Peyer's patch (tissue), 4 donors: ENCODE measurements at regions not wholly inside any gene's neighbourhood (a gene's known extent, or its start where the extent isn't known, plus 50 kb on each side); places are given as distances from the start of the nearest gene placed in this dataset.

ENCODE experiments used
- DNase-seq, 3 donors: peaks; one replicate each; pipeline ENCODE4 v3.0.0-alpha.2; 2017 to 2019
- H3K27ac ChIP-seq, 4 donors: fragments of 200-600 bp; sonication (generic); one replicate each; pipeline ENCODE4 v1.5.1; 2016 to 2019
- H3K27me3 ChIP-seq, 2 donors: fragments of 200-600 bp; sonication (generic); one replicate each; pipeline ENCODE4 v1.5.1; 2019
- H3K36me3 ChIP-seq, 3 donors: fragments of 200-600 bp; sonication (generic); one replicate each; pipeline ENCODE4 v1.5.1; 2016 to 2019
- H3K4me1 ChIP-seq, 4 donors: fragments of 200-600 bp; sonication (generic); one replicate each; pipeline ENCODE4 v1.5.1; 2016 to 2019
- H3K4me3 ChIP-seq, 4 donors: fragments of 200-600 bp; sonication (generic); 1 replicate in 3 of 4; 2 replicates in 1 of 4; pipeline ENCODE4 v1.5.1; 2016 to 2019; ENCODE audit warnings: mild to moderate bottlenecking in 1 of 4
- H3K9me3 ChIP-seq, 4 donors: fragments of 200-600 bp; sonication (generic); one replicate each; pipeline ENCODE4 v1.5.1; 2016 to 2019; ENCODE audit warnings: mild to moderate bottlenecking in 1 of 4
- CTCF ChIP-seq, 6 experiments: fragments of 450-650 bp in 4 of 6; fragments of 200-600 bp in 2 of 6; sonication (generic) in 1 of 6; IDR thresholded peaks; one replicate each; pipeline ENCODE4 v1.5.1; 2017 to 2019; ENCODE audit warnings: antibody characterized with exemption in 6 of 6, mild to moderate bottlenecking in 3 of 6, moderate library complexity in 1 of 6
- POLR2A ChIP-seq, 2 donors: fragments of 450-650 bp; IDR thresholded peaks; one replicate each; pipeline ENCODE4 v1.5.1; 2017; ENCODE audit warnings: antibody characterized with exemption in 2 of 2, mild to moderate bottlenecking in 2 of 2, moderate library complexity in 2 of 2

DNA sequence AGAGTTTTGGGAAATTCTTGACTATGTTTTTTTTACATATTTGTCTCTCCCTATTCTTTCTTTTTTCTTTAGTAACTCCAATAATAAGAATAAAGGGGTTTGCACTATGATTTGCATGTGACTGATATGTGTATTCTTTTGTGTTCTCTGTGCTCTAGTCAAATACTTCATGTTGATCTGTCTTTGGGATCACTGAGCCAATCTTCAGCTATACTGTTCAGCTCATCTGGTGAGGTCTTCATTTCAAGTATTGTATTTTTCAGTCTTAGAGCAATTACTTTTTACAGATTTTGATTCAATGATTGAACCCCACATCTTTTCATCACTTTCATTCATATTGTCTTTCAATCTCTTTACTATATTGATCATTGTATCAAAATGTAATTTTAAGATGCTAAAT is 58.1 kb upstream of the TAF11L2 start:
- TF ChIP-seq CTCF (IDR thresholded peaks at IDR 0.05) (no peak), POLR2A (IDR thresholded peaks at IDR 0.05) (no peak)
- no peak for DNase-seq
- H3K4me3 ChIP-seq = no peak overlapping the region

DNA sequence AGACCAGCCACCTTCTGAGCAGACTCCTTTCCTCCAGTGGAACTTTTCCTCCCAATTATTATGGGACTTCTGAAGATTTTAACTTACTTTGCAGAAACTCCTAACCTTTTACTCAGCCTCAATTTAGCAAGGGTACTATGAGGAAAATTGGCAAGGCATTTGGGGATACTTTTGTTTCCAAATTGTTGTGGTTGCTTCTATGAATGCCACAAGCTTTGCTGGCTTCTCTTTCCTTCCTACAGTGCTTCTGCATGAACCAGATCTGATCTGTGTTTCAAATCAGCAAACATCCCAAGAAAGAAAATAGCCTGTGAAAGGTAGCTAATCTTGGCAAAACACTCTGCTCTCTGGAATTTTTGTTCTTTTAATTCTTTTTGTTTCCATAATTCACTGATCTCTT is 57.3 kb upstream of the TAF11L2 start:
- H3K27ac ChIP-seq = no peak overlapping the region
- H3K4me1 ChIP-seq = peaks cover 0 to 6% (median 2%) of the 10 kb centered on the region in 4 donors
- no peaks in the 10 kb centered on the region for H3K9me3 ChIP-seq
- H3K27me3 ChIP-seq = no peaks in the 10 kb centered on the region
- H3K36me3 ChIP-seq = no peaks in the 10 kb centered on the region
- TF ChIP-seq CTCF (IDR thresholded peaks at IDR 0.05) = no peak
- TF ChIP-seq POLR2A (IDR thresholded peaks at IDR 0.05) = no peak
- no peak overlapping the region for H3K4me3 ChIP-seq
- no peak for DNase-seq

More for the DNA sequence above, 58.1 kb upstream of the TAF11L2 start:
- Histone ChIP-seq H3K9me3 (no peaks in the 10 kb centered on the region), H3K27ac (no peak overlapping the region), H3K4me1 (peaks cover 0 to 8% (median 2%) of the 10 kb centered on the region in 4 donors), H3K36me3 (no peaks in the 10 kb centered on the region), H3K27me3 (no peaks in the 10 kb centered on the region)

DNA sequence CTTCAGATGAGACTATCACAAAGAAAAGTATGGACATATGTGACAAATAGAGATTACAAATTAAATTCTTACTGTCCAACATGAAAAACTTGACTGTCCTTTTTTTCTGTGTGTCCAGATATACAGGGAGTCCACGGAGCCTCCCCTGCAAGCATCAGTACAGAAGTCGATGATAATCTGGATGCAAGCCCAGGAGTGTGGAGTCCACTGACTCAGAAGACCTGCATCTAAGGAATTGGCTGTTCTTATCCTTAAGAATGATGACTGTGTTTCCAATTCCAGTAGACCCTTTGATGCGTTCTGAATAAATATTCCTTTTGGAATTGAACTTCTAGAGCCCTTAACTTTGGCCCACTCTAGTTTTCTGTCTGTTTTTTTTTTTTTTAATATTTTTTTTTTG is 56.7 kb upstream of the TAF11L2 start:
- H3K4me3 ChIP-seq = no peak overlapping the region
- H3K4me1 ChIP-seq = peaks cover 0 to 5% (median 0%) of the 10 kb centered on the region in 4 donors
- no peak overlapping the region for H3K27ac ChIP-seq
- TF ChIP-seq POLR2A (IDR thresholded peaks at IDR 0.05) = no peak
- no peak for TF ChIP-seq CTCF (IDR thresholded peaks at IDR 0.05)
- DNase-seq = no peak
- H3K27me3 ChIP-seq = no peaks in the 10 kb centered on the region
- no peaks in the 10 kb centered on the region for H3K36me3 ChIP-seq
- H3K9me3 ChIP-seq = no peaks in the 10 kb centered on the region

DNA sequence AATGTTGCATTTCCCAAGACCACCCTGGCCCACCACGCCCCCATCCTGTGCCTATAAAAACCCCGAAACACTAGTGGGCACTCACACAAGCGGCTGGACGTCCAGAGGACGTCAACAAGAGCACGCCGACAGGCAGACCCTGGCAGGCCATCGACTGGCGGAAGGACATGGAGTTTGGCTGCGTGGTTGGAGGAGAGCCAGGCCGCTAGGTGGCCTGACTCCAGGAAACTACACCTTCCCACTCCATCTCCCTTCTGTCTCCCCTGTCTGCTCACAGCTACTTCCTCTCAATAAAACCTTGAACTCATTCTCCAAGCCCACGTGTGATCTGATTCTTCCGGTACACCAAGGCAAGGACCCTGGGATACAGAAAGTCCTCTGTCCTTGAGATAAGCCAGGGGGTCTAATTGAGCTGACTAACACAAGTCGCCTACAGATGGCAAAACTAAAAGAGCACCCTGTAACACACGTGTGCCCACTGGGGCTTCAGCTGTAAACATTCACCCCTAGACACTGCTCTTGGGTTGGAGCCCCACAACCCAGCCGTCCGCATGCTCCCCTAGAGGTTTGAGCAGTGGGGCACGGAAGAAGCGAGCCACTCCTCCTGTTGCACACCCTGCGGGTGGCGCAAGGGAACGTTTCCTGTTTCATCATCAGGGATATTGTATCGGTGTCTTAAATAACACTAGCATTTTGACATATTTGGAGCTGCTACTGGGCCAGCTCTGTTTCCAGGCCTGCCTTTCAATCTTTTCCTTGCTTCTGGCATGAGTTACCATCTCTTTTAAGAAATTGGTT is 54.5 kb upstream of the TAF11L2 start:
- Histone ChIP-seq H3K4me1 (no peaks in the 10 kb centered on the region), H3K27ac (no peak overlapping the region), H3K36me3 (no peaks in the 10 kb centered on the region), H3K9me3 (no peaks in the 10 kb centered on the region), H3K4me3 (no peak overlapping the region), H3K27me3 (no peaks in the 10 kb centered on the region)
- no peak for DNase-seq
- TF ChIP-seq CTCF (IDR thresholded peaks at IDR 0.05) (no peak), POLR2A (IDR thresholded peaks at IDR 0.05) (no peak)

DNA sequence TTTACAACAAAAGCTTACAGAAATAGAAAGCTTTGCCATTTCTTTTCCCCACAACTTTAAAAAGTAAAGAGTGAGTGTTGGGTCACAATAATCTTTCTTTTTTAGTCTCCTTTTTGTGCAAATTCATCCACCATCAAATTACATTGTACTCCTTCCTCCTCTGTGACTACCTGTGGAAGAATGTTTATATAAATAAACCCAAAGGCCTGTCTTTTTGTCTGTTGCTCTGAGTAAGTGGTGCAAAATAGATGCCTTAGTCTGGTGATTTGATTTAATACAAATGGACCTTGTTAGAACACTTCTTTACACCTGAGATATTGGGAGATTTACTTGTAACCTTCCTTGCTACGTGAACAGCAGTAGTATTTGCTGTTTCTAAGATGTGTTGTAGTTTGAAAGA is 53.5 kb upstream of the TAF11L2 start:
- DNase-seq = no peak
- H3K4me3 ChIP-seq = no peak overlapping the region
- H3K36me3 ChIP-seq = no peaks in the 10 kb centered on the region
- H3K9me3 ChIP-seq = no peaks in the 10 kb centered on the region
- H3K27me3 ChIP-seq = no peaks in the 10 kb centered on the region
- no peak overlapping the region for H3K27ac ChIP-seq
- TF ChIP-seq CTCF (IDR thresholded peaks at IDR 0.05) = no peak
- TF ChIP-seq POLR2A (IDR thresholded peaks at IDR 0.05) = no peak
- no peaks in the 10 kb centered on the region for H3K4me1 ChIP-seq
